HL-60 (cell line): ENCODE measurements at regions not wholly inside any gene's neighbourhood (a gene's known extent, or its start where the extent isn't known, plus 50 kb on each side); places are given as distances from the start of the nearest gene placed in this dataset.

ENCODE experiments used
- CTCF ChIP-seq: IDR thresholded peaks from one replicate; pipeline ENCODE4 v1.5.1; 2011; ENCODE audit warnings: low read length, control low read depth, inconsistent platforms; ENCODE audit not compliant: insufficient read depth
- GABPA ChIP-seq: IDR thresholded peaks from 2 replicates; pipeline ENCODE4 v1.6.1; 2012; ENCODE audit warnings: low read depth
- POLR2AphosphoS5 ChIP-seq: IDR thresholded peaks from 2 replicates; pipeline ENCODE4 v1.6.1; 2012; ENCODE audit warnings: low read depth
- REST ChIP-seq: IDR thresholded peaks from 2 replicates; pipeline ENCODE4 v1.6.1; 2012; ENCODE audit warnings: low read depth; ENCODE audit not compliant: insufficient replicate concordance
- SPI1 ChIP-seq: IDR thresholded peaks from 2 replicates; pipeline ENCODE4 v1.6.1; 2012; ENCODE audit warnings: low read depth, mild to moderate bottlenecking, borderline replicate concordance

- no peak for TF ChIP-seq CTCF
- no peak for TF ChIP-seq POLR2AphosphoS5
- no peak for TF ChIP-seq GABPA
- TF ChIP-seq REST: no peak
- no peak for TF ChIP-seq SPI1
Measured at GRCh38 chr15:29636921-29637320, 185.3 kb downstream of the TJP1 start.
